Astrocyte of the cerebellum (primary cell): ENCODE measurements at regions not wholly inside any gene's neighbourhood (a gene's known extent, or its start where the extent isn't known, plus 50 kb on each side); places are given as distances from the start of the nearest gene placed in this dataset.
"Not testable (repeated sequence)": the region's sequence is repeated elsewhere in the genome, so short reads cannot be mapped to it uniquely, and the experiment has no call there.

Experiments used
- DNase-seq: peaks from one replicate; pipeline ENCODE4 v3.0.0-alpha.2; 2011; ENCODE audit warnings: low read depth
- H3K4me3 ChIP-seq: 2 replicates; pipeline ENCODE4 v1.5.1; 2011; ENCODE audit warnings: mild to moderate bottlenecking, low read depth, low read length, moderate library complexity
- in situ Hi-C: cut with HindIII; loops from 2 replicates; pipeline ENCODE4 v1.10.0; 2017; ENCODE audit warnings: low sequenced_read_pairs
- TF ChIP-seq, protein P1 (sequence below): IDR thresholded peaks from 2 replicates; pipeline ENCODE4 v1.5.1; 2012; ENCODE audit warnings: low read length, low read depth, moderate library complexity, mild to moderate bottlenecking; ENCODE audit errors: missing control alignments

GRCh38 chr12:18868717-18869116 lies 130.8 kb downstream of the CAPZA3 start:
- TF ChIP-seq, protein P1, sequence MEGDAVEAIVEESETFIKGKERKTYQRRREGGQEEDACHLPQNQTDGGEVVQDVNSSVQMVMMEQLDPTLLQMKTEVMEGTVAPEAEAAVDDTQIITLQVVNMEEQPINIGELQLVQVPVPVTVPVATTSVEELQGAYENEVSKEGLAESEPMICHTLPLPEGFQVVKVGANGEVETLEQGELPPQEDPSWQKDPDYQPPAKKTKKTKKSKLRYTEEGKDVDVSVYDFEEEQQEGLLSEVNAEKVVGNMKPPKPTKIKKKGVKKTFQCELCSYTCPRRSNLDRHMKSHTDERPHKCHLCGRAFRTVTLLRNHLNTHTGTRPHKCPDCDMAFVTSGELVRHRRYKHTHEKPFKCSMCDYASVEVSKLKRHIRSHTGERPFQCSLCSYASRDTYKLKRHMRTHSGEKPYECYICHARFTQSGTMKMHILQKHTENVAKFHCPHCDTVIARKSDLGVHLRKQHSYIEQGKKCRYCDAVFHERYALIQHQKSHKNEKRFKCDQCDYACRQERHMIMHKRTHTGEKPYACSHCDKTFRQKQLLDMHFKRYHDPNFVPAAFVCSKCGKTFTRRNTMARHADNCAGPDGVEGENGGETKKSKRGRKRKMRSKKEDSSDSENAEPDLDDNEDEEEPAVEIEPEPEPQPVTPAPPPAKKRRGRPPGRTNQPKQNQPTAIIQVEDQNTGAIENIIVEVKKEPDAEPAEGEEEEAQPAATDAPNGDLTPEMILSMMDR = no peak
- in situ Hi-C loops = no loop called here
- H3K4me3 ChIP-seq = no peak overlapping the region
- no peak for DNase-seq

DNA sequence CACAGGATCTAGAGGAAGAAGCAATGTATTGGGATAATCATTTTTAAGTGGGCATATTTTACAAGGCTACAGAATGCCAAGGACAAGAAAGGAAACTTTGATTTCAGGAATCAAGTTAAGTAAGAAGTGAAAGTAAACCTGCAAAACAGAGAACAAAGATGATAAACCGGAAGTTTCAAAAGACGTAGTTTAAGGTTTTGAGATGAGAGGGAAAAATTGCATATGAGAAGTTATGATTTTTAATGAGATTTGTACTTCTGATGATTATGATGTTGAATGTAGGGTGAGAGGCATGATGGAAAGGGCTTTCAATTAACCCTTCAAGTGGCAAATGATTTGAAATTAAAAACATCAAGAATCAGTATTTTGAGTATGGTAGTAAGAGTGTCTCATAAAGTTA lies 134.9 kb downstream of the CAPZA3 start:
- H3K4me3 ChIP-seq = no peak overlapping the region
- TF ChIP-seq, protein P1 = no peak
- in situ Hi-C loops = no loop called here
- DNase-seq = no peak

DNA sequence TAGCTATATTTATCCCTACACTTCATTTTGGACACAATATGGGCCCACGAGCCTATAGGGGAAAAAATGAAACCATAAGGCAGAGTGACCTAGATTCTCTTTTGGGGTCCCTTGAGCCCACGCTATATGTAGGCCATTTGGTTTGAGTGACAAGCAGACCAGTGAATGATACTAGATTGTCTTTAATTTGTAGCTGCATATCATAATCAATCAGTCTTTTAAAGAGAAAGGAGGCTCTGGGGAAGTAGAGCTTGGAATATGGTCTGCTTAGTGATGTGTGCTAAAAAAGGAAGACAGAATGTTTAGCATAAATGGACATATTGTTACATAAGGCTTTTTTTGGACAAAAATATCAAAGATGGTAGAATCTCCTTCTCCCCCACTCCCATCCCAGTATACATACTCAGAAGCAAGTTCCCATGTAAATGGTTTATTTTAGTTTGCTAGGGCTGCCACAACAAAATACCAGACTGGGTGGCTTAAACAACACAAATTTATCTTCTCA lies 140.8 kb downstream of the CAPZA3 start:
- TF ChIP-seq, protein P1 = no peak
- H3K4me3 ChIP-seq = no peak overlapping the region
- in situ Hi-C loops = no loop called here
- DNase-seq = no peak

DNA sequence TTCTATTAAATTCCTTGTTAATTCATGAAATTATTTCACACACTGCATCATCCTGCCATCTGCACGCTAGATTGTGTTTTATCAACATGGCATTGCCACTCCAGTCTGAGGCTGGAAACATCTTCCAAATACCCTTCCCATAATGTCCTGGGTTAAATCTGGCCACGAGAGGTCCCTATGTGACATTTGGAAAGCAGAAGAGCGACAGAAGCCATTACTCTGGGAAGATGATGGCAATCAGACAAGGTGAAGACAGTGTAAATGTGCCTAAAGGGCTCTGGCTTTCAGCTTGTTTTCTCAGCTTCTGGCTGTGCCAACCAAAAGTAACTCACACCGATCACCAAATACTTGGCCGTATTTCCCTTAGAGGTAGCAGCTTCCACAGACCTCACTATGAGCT lies 144.8 kb downstream of the CAPZA3 start:
- DNase-seq = no peak
- TF ChIP-seq, protein P1 = no peak
- in situ Hi-C loops = no loop called here

DNA sequence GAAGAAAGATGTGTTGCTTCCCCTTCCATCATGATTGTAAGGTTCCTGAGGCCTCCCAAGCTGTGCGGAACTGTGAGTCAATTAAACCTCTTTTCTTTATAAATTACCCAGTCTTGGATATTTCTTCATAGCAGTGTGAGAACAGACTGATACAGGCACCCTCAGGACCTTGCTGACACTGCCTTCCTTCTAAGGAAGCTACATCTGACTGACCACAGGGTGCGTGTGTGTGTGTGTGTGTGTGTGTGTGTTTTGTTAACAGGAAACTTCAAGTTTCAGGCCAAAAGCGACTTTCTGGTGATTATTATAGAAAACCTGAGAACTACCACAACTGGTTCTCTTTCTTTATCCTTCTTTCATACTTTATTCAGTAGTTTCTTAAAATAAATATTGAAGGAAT lies 149.0 kb downstream of the CAPZA3 start:
- no peak for DNase-seq
- TF ChIP-seq, protein P1 = no peak
- H3K4me3 ChIP-seq = no peak overlapping the region
- in situ Hi-C loops = no loop called here

More for the DNA sequence above, 144.8 kb downstream of the CAPZA3 start:
- H3K4me3 ChIP-seq = no peak overlapping the region

DNA sequence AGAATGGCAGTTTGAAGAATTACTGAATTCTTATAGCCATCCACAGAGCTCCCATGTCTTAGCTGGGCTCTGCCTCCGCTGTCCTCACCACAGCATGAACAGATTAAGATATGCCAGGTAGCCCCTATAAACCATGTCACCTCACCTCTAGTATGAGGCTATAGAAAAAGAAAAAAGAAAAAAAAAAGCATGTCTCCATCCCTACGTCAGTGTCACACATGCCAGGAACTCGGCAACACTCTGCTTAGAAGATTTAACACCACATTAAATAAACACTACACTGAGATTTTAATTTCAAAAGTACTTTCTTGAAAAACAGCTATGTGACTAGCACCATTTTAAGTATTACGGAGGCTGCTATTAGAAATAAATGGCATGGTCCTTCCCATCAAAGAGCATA lies 149.4 kb downstream of the CAPZA3 start:
- TF ChIP-seq, protein P1 = no peak
- DNase-seq = no peak
- in situ Hi-C loops = no loop called here
- no peak overlapping the region for H3K4me3 ChIP-seq

GRCh38 chr12:18888047-18888446 lies 150.1 kb downstream of the CAPZA3 start:
- no peak for DNase-seq
- no peak overlapping the region for H3K4me3 ChIP-seq
- TF ChIP-seq, protein P1 = no peak

DNA sequence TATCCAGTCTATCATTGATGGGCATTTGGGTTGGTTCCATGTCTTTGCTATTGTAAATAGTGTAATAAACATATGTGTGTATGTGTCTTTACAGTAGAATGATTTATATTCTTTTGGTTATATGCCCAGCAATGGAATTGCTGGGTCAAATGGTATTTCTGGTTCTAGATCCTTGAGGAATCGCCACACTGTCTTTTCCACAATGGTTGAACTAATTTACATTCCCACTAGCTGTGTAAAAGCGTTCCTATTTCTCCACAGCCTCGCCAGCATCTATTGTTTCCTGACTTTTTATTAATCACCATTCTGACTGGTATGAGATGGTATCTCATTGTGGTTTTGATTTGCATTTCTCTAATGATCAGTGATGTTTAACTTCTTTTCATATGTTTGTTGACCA lies 152.7 kb downstream of the CAPZA3 start:
- peak; percentile 36 for DNase-seq
- H3K4me3 ChIP-seq, in situ Hi-C loops: not testable (repeated sequence)

More at GRCh38 chr12:18888047-18888446, 150.1 kb downstream of the CAPZA3 start:
- in situ Hi-C loops = no loop called here
